GM18520 (cell line): ENCODE measurements at regions not wholly inside any gene's neighbourhood (a gene's known extent, or its start where the extent isn't known, plus 50 kb on each side); places are given as distances from the start of the nearest gene placed in this dataset.
"Not testable (repeated sequence)": the region's sequence is repeated elsewhere in the genome, so short reads cannot be mapped to it uniquely, and the experiment has no call there.

ENCODE experiments used
- ATAC-seq: cut with Tn5 transposase; IDR thresholded peaks from one replicate; pipeline ENCODE4 v1.9.1; 2021; ENCODE audit not compliant: unreplicated experiment

GRCh38 chr7:36058020-36058592 is 94.9 kb upstream of the EEPD1 start:
- peak; percentile 62 for ATAC-seq

GRCh38 chr7:36060388-36060787 is 92.7 kb upstream of the EEPD1 start:
- ATAC-seq: not testable (repeated sequence)

- no peak for ATAC-seq
Measured at GRCh38 chr7:36062154-36062815, 90.8 kb upstream of the EEPD1 start.

GRCh38 chr7:36064676-36065075 is 88.4 kb upstream of the EEPD1 start:
- ATAC-seq: no peak

GRCh38 chr7:36065563-36066342 is 87.3 kb upstream of the EEPD1 start:
- not testable (repeated sequence) for ATAC-seq

GRCh38 chr7:36066343-36066664 is 86.8 kb upstream of the EEPD1 start:
- no peak for ATAC-seq

- no peak for ATAC-seq
Measured at GRCh38 chr7:36070230-36070629, 82.8 kb upstream of the EEPD1 start.

- no peak for ATAC-seq
Measured at GRCh38 chr7:36071605-36072004, 81.4 kb upstream of the EEPD1 start.

- no peak for ATAC-seq
Measured at GRCh38 chr7:36072620-36073019, 80.4 kb upstream of the EEPD1 start.

- ATAC-seq: no peak
Measured at GRCh38 chr7:36075561-36075960, 77.5 kb upstream of the EEPD1 start.

GRCh38 chr7:36076074-36076473 is 77.0 kb upstream of the EEPD1 start:
- no peak for ATAC-seq

GRCh38 chr7:36078816-36079360 is 74.2 kb upstream of the EEPD1 start:
- ATAC-seq: no peak

- ATAC-seq: no peak
Measured at GRCh38 chr7:36079446-36080025, 73.5 kb upstream of the EEPD1 start.

- ATAC-seq: no peak
Measured at GRCh38 chr7:36080843-36081242, 72.2 kb upstream of the EEPD1 start.

GRCh38 chr7:36082216-36082615 is 70.8 kb upstream of the EEPD1 start:
- no peak for ATAC-seq

GRCh38 chr7:36082910-36083309 is 70.1 kb upstream of the EEPD1 start:
- ATAC-seq: no peak

- no peak for ATAC-seq
Measured at GRCh38 chr7:36083626-36084380, 69.3 kb upstream of the EEPD1 start.

GRCh38 chr7:36084485-36085091 is 68.5 kb upstream of the EEPD1 start:
- ATAC-seq: no peak

- no peak for ATAC-seq
Measured at GRCh38 chr7:36085096-36085495, 68.0 kb upstream of the EEPD1 start.

GRCh38 chr7:36086571-36086970 is 66.5 kb upstream of the EEPD1 start:
- ATAC-seq: no peak

GRCh38 chr7:36088553-36088952 is 64.5 kb upstream of the EEPD1 start:
- ATAC-seq: no peak
